RWPE2 (cell line): ENCODE measurements at regions not wholly inside any gene's neighbourhood (a gene's known extent, or its start where the extent isn't known, plus 50 kb on each side); places are given as distances from the start of the nearest gene placed in this dataset.

Experiments
- ATAC-seq: fragments of 200-7000 bp; cut with Tn5 transposase; 3 replicates; pipeline ENCODE4 v1.9.1; 2021; ENCODE audit warnings: low read depth
- DNase-seq: peaks from one replicate; pipeline ENCODE4 v3.0.0-alpha.2; 2020; ENCODE audit warnings: low spot score
- H3K27ac ChIP-seq: fragments of 450-650 bp; 2 replicates; pipeline ENCODE4 v1.5.1; 2017; ENCODE audit warnings: mild to moderate bottlenecking; ENCODE audit not compliant: poor library complexity, severe bottlenecking
- H3K27me3 ChIP-seq: fragments of 250-450 bp; sonication (Bioruptor Pico); 2 replicates; pipeline ENCODE4 v1.5.1; 2021; ENCODE audit warnings: mild to moderate bottlenecking, moderate library complexity; ENCODE audit not compliant: insufficient read depth, poor library complexity, severe bottlenecking
- H3K36me3 ChIP-seq: fragments of 250-450 bp; sonication (Bioruptor Pico); 2 replicates; pipeline ENCODE4 v1.5.1; 2020; ENCODE audit warnings: low read depth, mild to moderate bottlenecking, moderate library complexity
- H3K4me1 ChIP-seq: fragments of 250-450 bp; sonication (Bioruptor Pico); 2 replicates; pipeline ENCODE4 v1.5.1; 2021; ENCODE audit warnings: mild to moderate bottlenecking, moderate library complexity; ENCODE audit not compliant: insufficient read depth, poor library complexity, severe bottlenecking
- H3K4me3 ChIP-seq: fragments of 250-450 bp; sonication (Bioruptor Pico); 2 replicates; pipeline ENCODE4 v1.5.1; 2021; ENCODE audit warnings: mild to moderate bottlenecking, moderate library complexity; ENCODE audit not compliant: severe bottlenecking
- H3K9me3 ChIP-seq: fragments of 250-450 bp; sonication (Bioruptor Pico); 2 replicates; pipeline ENCODE4 v1.5.1; 2021; ENCODE audit warnings: mild to moderate bottlenecking, moderate library complexity; ENCODE audit not compliant: severe bottlenecking
- CTCF ChIP-seq: fragments of 450-650 bp; IDR thresholded peaks from one replicate; pipeline ENCODE4 v1.5.1; 2017; ENCODE audit warnings: mild to moderate bottlenecking, moderate library complexity; ENCODE audit not compliant: poor library complexity, severe bottlenecking

GRCh38 chr15:92807971-92808571, 92.1 kb upstream of the CHD2 start:
- Histone ChIP-seq H3K27ac (peak overlapping the region; percentile 96), H3K4me3 (peak overlapping the region; percentile 39), H3K36me3 (no peaks in the 10 kb centered on the region), H3K9me3 (no peaks in the 10 kb centered on the region), H3K4me1 (peaks cover 41% of the 10 kb centered on the region), H3K27me3 (no peaks in the 10 kb centered on the region)
- DNase-seq (no peak), ATAC-seq (no peak)
- TF ChIP-seq CTCF = no peak

GRCh38 chr15:92808598-92809063, 91.5 kb upstream of the CHD2 start:
- Histone ChIP-seq H3K4me3 (peak overlapping the region; percentile 39), H3K9me3 (no peaks in the 10 kb centered on the region), H3K27ac (peak overlapping the region; percentile 96), H3K27me3 (no peaks in the 10 kb centered on the region), H3K36me3 (no peaks in the 10 kb centered on the region), H3K4me1 (peaks cover 37% of the 10 kb centered on the region)
- DNase-seq = no peak
- ATAC-seq = peak; percentile 2
- TF ChIP-seq CTCF = no peak

GRCh38 chr15:92809064-92809879, 90.9 kb upstream of the CHD2 start:
- H3K36me3 ChIP-seq = no peaks in the 10 kb centered on the region
- H3K27me3 ChIP-seq = no peaks in the 10 kb centered on the region
- peaks cover 34% of the 10 kb centered on the region for H3K4me1 ChIP-seq
- ATAC-seq = peak; percentile 74
- H3K9me3 ChIP-seq = no peaks in the 10 kb centered on the region
- peak; percentile 99 for DNase-seq
- peak; percentile 100 for TF ChIP-seq CTCF
- H3K27ac ChIP-seq = peak overlapping the region; percentile 96
- peak overlapping the region; percentile 39 for H3K4me3 ChIP-seq

- no peak for TF ChIP-seq CTCF
- Histone ChIP-seq H3K36me3 (no peaks in the 10 kb centered on the region), H3K27me3 (no peaks in the 10 kb centered on the region), H3K4me1 (peaks cover 27% of the 10 kb centered on the region), H3K27ac (peak overlapping the region; percentile 96), H3K4me3 (peak overlapping the region; percentile 39), H3K9me3 (no peaks in the 10 kb centered on the region)
- ATAC-seq (no peak), DNase-seq (peak; percentile 56)
These were observed 90.2 kb upstream of the CHD2 start for GRCh38 chr15:92809880-92810361.
